Islet precursor cell (in vitro differentiated cells): ENCODE measurements at regions not wholly inside any gene's neighbourhood (a gene's known extent, or its start where the extent isn't known, plus 50 kb on each side); places are given as distances from the start of the nearest gene placed in this dataset.
"Not testable (repeated sequence)": the region's sequence is repeated elsewhere in the genome, so short reads cannot be mapped to it uniquely, and the experiment has no call there.

Source experiments
- DNase-seq: peaks from one replicate; pipeline ENCODE4 v3.0.0-alpha.2; 2018

- no peak for DNase-seq
Measured at GRCh38 chr2:82137441-82137840, 1832.9 kb upstream of the LRRTM1 start.

DNA sequence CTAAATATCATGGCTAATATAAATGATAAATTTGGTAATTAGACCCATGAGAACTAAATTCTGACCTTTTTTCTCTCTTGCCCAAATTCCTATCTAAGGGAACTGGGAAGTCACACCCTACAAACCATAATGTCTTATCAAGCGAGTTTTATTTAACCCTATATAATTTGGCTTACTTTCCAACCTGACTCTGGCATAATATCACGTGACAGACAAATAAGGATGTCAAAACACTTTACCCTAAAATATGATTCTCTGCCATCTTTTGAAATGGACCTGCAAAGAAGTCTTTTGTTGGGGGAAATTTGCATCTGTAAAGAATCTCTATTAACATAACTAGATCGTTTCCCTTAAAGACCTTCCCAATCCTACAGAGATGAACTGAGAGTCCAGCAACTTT is 1823.5 kb upstream of the LRRTM1 start:
- no peak for DNase-seq

GRCh38 chr2:82124629-82125028 is 1820.1 kb upstream of the LRRTM1 start:
- no peak for DNase-seq

DNA sequence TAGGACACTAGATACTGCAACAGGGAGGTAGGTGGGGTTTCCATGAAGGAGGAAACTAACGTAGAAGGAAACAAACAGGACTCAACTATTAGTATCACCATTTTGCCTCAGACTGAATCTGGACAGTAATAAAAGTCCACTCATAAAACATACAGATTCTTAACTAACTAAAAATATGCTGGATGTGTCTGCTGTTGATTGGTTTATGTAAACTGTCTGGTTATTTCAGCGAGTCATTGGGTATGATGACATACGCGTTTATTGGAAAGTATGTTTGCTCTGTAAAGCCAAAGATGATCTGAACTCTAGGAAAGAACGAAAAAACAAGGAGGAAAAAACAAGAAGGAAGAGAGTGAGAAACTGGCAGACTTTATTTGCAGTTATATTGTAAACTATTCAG is 1816.1 kb upstream of the LRRTM1 start:
- DNase-seq = no peak

GRCh38 chr2:82120115-82120514 is 1815.6 kb upstream of the LRRTM1 start:
- no peak for DNase-seq

DNA sequence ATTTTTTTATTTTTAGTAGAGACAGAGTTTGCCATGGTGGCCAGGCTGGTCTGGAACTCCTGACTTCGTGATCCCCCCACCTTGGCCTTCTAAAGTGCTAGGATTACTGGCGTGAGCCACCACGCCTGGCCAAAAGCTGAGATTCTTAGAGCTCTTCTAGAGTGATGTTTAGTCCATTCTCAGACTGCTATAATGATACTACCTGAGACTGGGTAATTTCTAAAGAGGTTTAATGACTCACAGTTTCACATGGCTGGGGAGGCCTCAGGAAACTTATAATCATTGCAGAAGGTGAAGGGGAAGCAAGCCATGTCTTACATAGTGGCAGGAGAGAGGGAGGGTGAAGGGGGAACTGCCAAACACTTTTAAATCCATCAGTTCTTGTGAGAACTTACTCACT is 1804.9 kb upstream of the LRRTM1 start:
- DNase-seq = no peak

GRCh38 chr2:82098617-82099016 is 1794.1 kb upstream of the LRRTM1 start:
- no peak for DNase-seq

- DNase-seq = no peak
Measured at GRCh38 chr2:82089518-82089917, 1785.0 kb upstream of the LRRTM1 start.

DNA sequence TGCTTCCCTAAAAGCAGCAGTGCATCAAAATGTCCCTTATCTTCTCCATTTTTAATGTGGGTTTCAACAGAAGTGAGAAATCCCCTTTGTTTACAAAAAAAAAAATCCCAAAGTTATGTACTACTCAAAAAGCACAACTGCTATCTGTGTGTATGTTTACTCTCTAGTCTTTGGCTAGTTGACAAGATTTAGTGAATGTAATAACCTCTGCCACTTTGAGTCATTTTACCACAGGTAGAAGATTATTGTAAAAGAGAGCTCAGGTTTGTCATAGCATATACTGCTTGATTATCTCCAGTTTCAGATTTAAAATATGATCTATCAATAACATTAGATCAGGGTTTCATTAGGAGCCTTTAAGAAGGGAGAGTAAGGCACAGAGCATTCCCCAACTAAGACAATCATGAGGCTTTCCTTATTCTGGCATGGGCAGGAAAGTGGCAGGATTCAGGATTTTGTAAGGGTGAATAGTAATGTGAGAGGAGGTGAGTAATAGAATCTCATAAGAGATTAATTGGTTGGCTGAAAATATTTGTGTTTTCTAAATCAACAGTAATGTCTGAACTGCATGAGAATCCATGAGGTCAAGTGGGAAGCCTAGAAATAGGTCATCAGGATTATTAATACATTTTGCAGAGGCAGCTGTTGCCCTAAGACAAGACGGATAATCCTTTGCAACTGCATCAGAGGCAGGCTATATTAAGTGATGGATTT is 1780.3 kb upstream of the LRRTM1 start:
- DNase-seq = no peak

GRCh38 chr2:82075875-82076274 is 1771.3 kb upstream of the LRRTM1 start:
- no peak for DNase-seq

GRCh38 chr2:82062463-82062862 is 1757.9 kb upstream of the LRRTM1 start:
- DNase-seq = no peak

GRCh38 chr2:82055846-82056245 is 1751.3 kb upstream of the LRRTM1 start:
- DNase-seq = no peak

DNA sequence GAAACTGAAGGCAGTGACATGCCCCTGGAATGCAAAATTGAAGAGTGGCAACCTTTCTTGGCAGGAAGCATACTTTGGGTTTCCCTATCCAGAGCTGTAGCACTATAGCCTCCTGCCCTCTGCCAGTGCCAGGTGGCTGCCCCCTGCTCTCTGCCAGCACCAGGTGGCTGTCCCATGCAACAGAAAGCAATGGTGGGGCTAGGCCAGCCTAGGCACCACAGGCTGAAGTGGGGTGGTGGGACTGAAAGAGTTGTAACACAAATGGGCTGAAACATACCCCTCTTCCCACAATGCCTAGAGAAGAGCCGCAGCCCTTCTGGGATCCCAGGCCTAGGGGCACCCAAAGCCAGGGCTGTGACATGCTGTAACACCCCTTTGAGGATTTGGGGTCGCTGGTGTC is 1739.3 kb upstream of the LRRTM1 start:
- no peak for DNase-seq

- DNase-seq = no peak
Measured at GRCh38 chr2:82027921-82028615, 1723.5 kb upstream of the LRRTM1 start.

DNA sequence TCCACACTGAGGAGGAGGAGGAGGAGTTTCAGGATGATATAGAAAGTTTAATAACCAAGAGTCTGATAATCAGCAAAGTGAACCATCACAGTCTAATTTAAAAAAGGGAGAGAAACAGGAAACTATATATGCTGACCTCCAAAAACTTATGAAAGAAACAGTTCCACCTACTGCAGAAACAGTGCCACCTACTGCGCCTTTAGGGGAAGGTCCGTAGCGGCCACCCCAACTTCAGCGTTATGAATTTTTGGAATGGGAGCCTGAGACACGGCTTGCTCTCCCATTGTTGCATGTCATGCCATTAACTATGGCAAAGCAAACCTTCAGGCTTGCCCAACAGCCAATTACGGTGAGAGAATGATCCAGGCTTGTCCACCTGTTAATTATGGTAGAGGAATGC is 1719.2 kb upstream of the LRRTM1 start:
- no peak for DNase-seq

GRCh38 chr2:82013641-82014040 is 1709.1 kb upstream of the LRRTM1 start:
- DNase-seq = no peak

GRCh38 chr2:82007071-82007664 is 1702.6 kb upstream of the LRRTM1 start:
- DNase-seq = no peak

DNA sequence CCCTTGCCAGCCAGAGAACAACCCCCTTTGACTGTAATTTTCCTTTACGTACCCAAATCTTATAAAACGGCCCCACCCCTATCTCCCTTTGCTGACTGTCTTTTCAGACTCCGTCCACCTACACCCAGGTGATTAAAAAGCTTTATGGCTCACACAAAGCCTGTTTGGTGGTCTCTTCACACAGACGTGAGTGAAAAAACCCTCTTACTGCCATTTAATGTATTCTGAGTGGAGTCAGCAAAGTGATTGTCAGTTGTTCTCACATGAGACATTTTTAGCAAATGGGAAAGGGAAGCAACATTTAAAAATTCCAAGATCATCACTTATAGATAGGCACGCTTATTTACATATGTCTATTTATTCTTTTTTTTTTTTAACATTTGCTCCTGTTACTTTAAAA is 1701.3 kb upstream of the LRRTM1 start:
- DNase-seq = not testable (repeated sequence)

GRCh38 chr2:82001614-82002013 is 1697.1 kb upstream of the LRRTM1 start:
- DNase-seq = no peak

- no peak for DNase-seq
Measured at GRCh38 chr2:82000606-82001005, 1696.1 kb upstream of the LRRTM1 start.

- no peak for DNase-seq
Measured at GRCh38 chr2:81996332-81996731, 1691.8 kb upstream of the LRRTM1 start.

DNA sequence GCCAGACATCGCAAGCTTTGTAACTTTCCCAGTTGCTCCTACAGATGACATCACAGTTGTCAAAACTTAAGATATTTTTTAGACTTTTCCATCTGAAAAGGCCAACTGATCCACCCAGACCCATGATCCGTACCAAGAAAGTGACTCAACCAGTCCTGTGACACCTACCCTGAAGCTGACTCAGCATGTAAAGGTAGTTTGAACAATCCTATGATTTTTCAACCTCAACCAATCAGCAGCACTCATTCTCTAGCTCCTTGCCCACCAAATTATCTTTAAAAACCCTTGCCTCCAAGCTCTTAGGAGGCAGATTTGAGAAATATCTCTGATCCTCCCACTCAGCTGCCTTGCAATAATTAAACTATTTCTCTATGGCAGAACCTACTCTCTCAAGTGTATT is 1686.7 kb upstream of the LRRTM1 start:
- no peak for DNase-seq

- DNase-seq = no peak
Measured at GRCh38 chr2:81987370-81987769, 1682.8 kb upstream of the LRRTM1 start.

DNA sequence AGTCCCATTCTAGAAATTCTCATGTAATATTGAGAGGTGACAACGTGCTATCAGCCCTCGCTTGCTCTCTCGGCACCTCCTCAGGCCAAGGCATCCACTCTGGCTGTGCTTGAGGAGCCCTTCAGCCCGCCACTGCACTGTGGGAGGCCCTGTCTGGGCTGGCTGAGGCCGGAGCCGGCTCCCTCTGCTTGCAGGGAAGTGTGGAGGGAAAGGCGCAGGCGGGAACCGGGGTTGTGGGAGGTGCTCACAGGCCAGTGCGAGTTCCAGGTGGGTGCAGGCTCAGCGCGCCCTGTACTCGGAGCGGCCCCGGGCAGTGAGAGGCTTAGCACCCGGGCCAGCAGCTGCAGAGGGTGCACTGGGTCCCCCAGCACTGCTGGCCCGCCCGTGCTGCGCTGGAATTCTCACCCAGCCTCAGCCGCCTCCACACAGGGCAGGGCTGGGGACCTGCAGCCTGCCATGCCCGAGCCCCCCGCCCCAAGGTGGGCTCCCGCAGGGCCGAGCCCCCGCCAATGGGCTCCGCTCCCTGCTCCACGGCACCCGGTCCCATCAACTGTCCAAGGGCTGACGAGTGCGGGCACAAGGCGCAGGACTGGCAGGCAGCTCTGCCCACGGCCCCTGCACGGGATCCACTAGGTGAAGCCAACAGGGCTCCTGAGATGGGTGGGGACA is 1680.6 kb upstream of the LRRTM1 start:
- no peak for DNase-seq
